HCT116 (cell line): ENCODE measurements at regions not wholly inside any gene's neighbourhood (a gene's known extent, or its start where the extent isn't known, plus 50 kb on each side); places are given as distances from the start of the nearest gene placed in this dataset.

Experiments
- ATAC-seq: fragments of 200-7000 bp; cut with Tn5 transposase; 2 replicates; pipeline ENCODE4 v1.9.1; 2020; ENCODE audit warnings: mild to moderate bottlenecking, moderate library complexity
- BruUV-seq: library from RNA; stranded (reverse); fragments of 400-500 nt; replicated peaks from 2 replicates; lab custom pipeline; 2021; lab: Mats Ljungman, UMichigan
- CTCF ChIA-PET: fragments of 300-600 bp; sonication (Branson Sonifier 250); formaldehyde crosslinking; loops from one replicate; lab custom pipeline; 2021; ENCODE audit warnings: antibody characterized with exemption; lab: Charles Lee
- POLR2A ChIA-PET: fragments of 300-600, 350-600 bp; sonication (Branson Sonifier 250); formaldehyde crosslinking; loops from one replicate; lab custom pipeline; 2021; ENCODE audit warnings: antibody characterized with exemption; lab: Charles Lee
- RAD21 ChIA-PET, 2 experiments: fragments of 300-600 bp; sonication (Branson Sonifier 250); formaldehyde crosslinking; loops; one replicate each; lab custom pipeline; 2023; ENCODE audit warnings: low total read pairs in 2 of 2; ENCODE audit not compliant: uncharacterized antibody in 2 of 2, unreplicated experiment in 2 of 2, low non-redundant PET in 1 of 2; lab: Charles Lee
- DNase-seq: peaks from one replicate; pipeline ENCODE4 v3.0.0-alpha.2; 2010; ENCODE audit warnings: low read depth, low spot score
- H2AFZ ChIP-seq: fragments of 200-600 bp; shearing (Covaris generic), sonication (generic); 2 replicates; pipeline ENCODE4 v1.6.1; 2017; ENCODE audit warnings: low read depth, mixed run types, mixed read lengths, antibody characterized with exemption, low read length; ENCODE audit not compliant: poor library complexity, severe bottlenecking
- H3K27ac ChIP-seq: 2 replicates; pipeline ENCODE4 v1.5.1; 2012; ENCODE audit warnings: low read depth, low read length
- H3K27me3 ChIP-seq: fragments of 200-600 bp; sonication (generic); 2 replicates; pipeline ENCODE4 v1.6.1; 2016; ENCODE audit warnings: mixed run types, low read length, mixed read lengths; ENCODE audit not compliant: insufficient read depth
- H3K36me3 ChIP-seq, 2 experiments: fragments of 200-500 bp in 1 of 2; fragments of 200-600 bp in 1 of 2; sonication (Bioruptor generic) in 1 of 2; sonication (generic) in 1 of 2; 2 replicates each; pipeline versions ENCODE4 v1.5.1 to v1.6.1; 2014 to 2016; ENCODE audit warnings: low read length in 2 of 2, inconsistent platforms in 1 of 2, mixed read lengths in 1 of 2, mixed run types in 1 of 2; ENCODE audit not compliant: insufficient read depth in 2 of 2, control insufficient read depth in 1 of 2
- H3K4me1 ChIP-seq, 2 experiments: fragments of 200-600 bp in 1 of 2; sonication (generic) in 1 of 2; 2 replicates each; pipeline versions ENCODE4 v1.5.1 to v1.6.1; 2012 to 2017; ENCODE audit warnings: low read length in 2 of 2, inconsistent platforms in 1 of 2, mild to moderate bottlenecking in 1 of 2, mixed read lengths in 1 of 2, mixed run types in 1 of 2, moderate library complexity in 1 of 2; ENCODE audit not compliant: insufficient read depth in 2 of 2, control insufficient read depth in 1 of 2
- H3K4me2 ChIP-seq: fragments of 200-600 bp; sonication (generic); 2 replicates; pipeline ENCODE4 v1.6.1; 2017; ENCODE audit warnings: mixed run types, low read length, mixed read lengths
- H3K4me3 ChIP-seq, 2 experiments: fragments of 200-600 bp in 1 of 2; sonication (generic) in 1 of 2; replicated peaks in 1 of 2; 2 replicates each; pipeline ENCODE4 v1.5.1; 2011 to 2016; ENCODE audit warnings: low read length in 2 of 2, control low read depth in 1 of 2, low read depth in 1 of 2, mild to moderate bottlenecking in 1 of 2, mixed read lengths in 1 of 2, mixed run types in 1 of 2
- H3K79me2 ChIP-seq: fragments of 200-600 bp; sonication (generic); 2 replicates; pipeline ENCODE4 v1.6.1; 2017; ENCODE audit warnings: mild to moderate bottlenecking, mixed run types, low read length, moderate library complexity, mixed read lengths; ENCODE audit not compliant: insufficient read depth
- H3K9ac ChIP-seq: fragments of 200-600 bp; sonication (generic); 2 replicates; pipeline ENCODE4 v1.6.1; 2016; ENCODE audit warnings: low read length, mixed read lengths
- H3K9me2 ChIP-seq: fragments of 200-600 bp; sonication (generic), shearing (Covaris generic); 2 replicates; pipeline ENCODE4 v1.6.1; 2017; ENCODE audit warnings: mixed run types, mild to moderate bottlenecking, moderate library complexity; ENCODE audit not compliant: insufficient read depth
- H3K9me3 ChIP-seq, 2 experiments: fragments of 200-500 bp in 1 of 2; fragments of 200-600 bp in 1 of 2; sonication (Bioruptor generic) in 1 of 2; sonication (generic) in 1 of 2; 2 replicates each; pipeline ENCODE4 v1.6.1; 2014 to 2017; ENCODE audit warnings: low read length in 2 of 2, mixed read lengths in 2 of 2, inconsistent platforms in 1 of 2, low read depth in 1 of 2, mild to moderate bottlenecking in 1 of 2, mixed run types in 1 of 2, moderate library complexity in 1 of 2; ENCODE audit not compliant: control insufficient read depth in 1 of 2, insufficient read depth in 1 of 2
- H4K20me1 ChIP-seq: fragments of 200-600 bp; sonication (generic), shearing (Covaris generic); 2 replicates; pipeline ENCODE4 v1.6.1; 2017; ENCODE audit warnings: mixed run types, mild to moderate bottlenecking, moderate library complexity; ENCODE audit not compliant: insufficient read depth
- CBX3 ChIP-seq: IDR thresholded peaks from 2 replicates; pipeline ENCODE4 v1.6.1; 2012; ENCODE audit warnings: low read depth
- CEBPB ChIP-seq: IDR thresholded peaks from 2 replicates; pipeline ENCODE4 v1.6.1; 2012; ENCODE audit warnings: low read depth
- CTCF ChIP-seq, 3 experiments: fragments of 200-600 bp in 1 of 3; sonication (generic) in 1 of 3; IDR thresholded peaks in 2 of 3; conservative IDR thresholded peaks in 1 of 3; 2 replicates each; pipeline ENCODE4 v1.5.1; 2012 to 2017; ENCODE audit warnings: low read depth in 2 of 3, low read length in 2 of 3, antibody characterized with exemption in 1 of 3, borderline replicate concordance in 1 of 3, control low read depth in 1 of 3, mild to moderate bottlenecking in 1 of 3, mixed read lengths in 1 of 3, mixed run types in 1 of 3, moderate library complexity in 1 of 3; ENCODE audit not compliant: insufficient read depth in 1 of 3
- EGR1 ChIP-seq: IDR thresholded peaks from 2 replicates; pipeline ENCODE4 v1.6.1; 2012; ENCODE audit warnings: low read depth
- ELF1 ChIP-seq: IDR thresholded peaks from 2 replicates; pipeline ENCODE4 v1.6.1; 2012; ENCODE audit warnings: low read depth, borderline replicate concordance
- FOSL1 ChIP-seq: IDR thresholded peaks from 2 replicates; pipeline ENCODE4 v1.6.1; 2012; ENCODE audit warnings: low read depth
- JUND ChIP-seq: IDR thresholded peaks from 2 replicates; pipeline ENCODE4 v1.6.1; 2012
- RAD21 ChIP-seq: IDR thresholded peaks from 2 replicates; pipeline ENCODE4 v1.6.1; 2012; ENCODE audit warnings: low read depth, mild to moderate bottlenecking
- REST ChIP-seq: IDR thresholded peaks from 2 replicates; pipeline ENCODE4 v1.6.1; 2012; ENCODE audit warnings: low read depth
- SIN3A ChIP-seq: IDR thresholded peaks from 2 replicates; pipeline ENCODE4 v1.6.1; 2012; ENCODE audit warnings: low read depth
- SP1 ChIP-seq: IDR thresholded peaks from 2 replicates; pipeline ENCODE4 v1.6.1; 2012; ENCODE audit warnings: low read depth
- SRF ChIP-seq: IDR thresholded peaks from 2 replicates; pipeline ENCODE4 v1.6.1; 2012; ENCODE audit warnings: low read depth
- TCF7L2 ChIP-seq: IDR thresholded peaks from 2 replicates; pipeline ENCODE4 v1.7.0; 2011; ENCODE audit warnings: borderline replicate concordance, inconsistent platforms; ENCODE audit not compliant: insufficient read depth, insufficient read length; ENCODE audit errors: extremely low read depth
- YY1 ChIP-seq: IDR thresholded peaks from 2 replicates; pipeline ENCODE4 v1.6.1; 2011; ENCODE audit warnings: low read length, low read depth, moderate library complexity, mild to moderate bottlenecking; ENCODE audit not compliant: insufficient replicate concordance; ENCODE audit errors: extremely low read depth
- ZBTB33 ChIP-seq: IDR thresholded peaks from 2 replicates; pipeline ENCODE4 v1.6.1; 2011; ENCODE audit warnings: mild to moderate bottlenecking, low read length, moderate library complexity; ENCODE audit not compliant: insufficient replicate concordance; ENCODE audit errors: extremely low read depth
- ZFX ChIP-seq: fragments of 450-650 bp; IDR thresholded peaks from 2 replicates; pipeline ENCODE4 v1.6.1; 2017
- intact Hi-C: fragments of 100-400 bp; cut with micrococcal nuclease; formaldehyde crosslinking; loops from 2 replicates; pipeline ENCODE4 v1.10.0; 2022

GRCh38 chr2:129459881-129460280 lies 519.6 kb upstream of the RAB6C start:
- no peak overlapping the region for H3K27ac ChIP-seq
- H3K9ac ChIP-seq: no peak overlapping the region
- H3K9me2 ChIP-seq: no peaks in the 10 kb centered on the region
- CTCF ChIA-PET: no interaction called here
- no peaks in the 10 kb centered on the region for H4K20me1 ChIP-seq
- H3K27me3 ChIP-seq: peaks cover 21% of the 10 kb centered on the region
- TF ChIP-seq CBX3 (no peak), YY1 (no peak), CTCF (IDR thresholded peaks at IDR 0.05 in 2 of 3, conservative IDR thresholded peaks at IDR 0.05 in 1 of 3; ENCODE audit: borderline replicate concordance in 1 of 3, insufficient read depth in 1 of 3, low read depth in 2 of 3, low read length in 2 of 3) (no peak), SRF (no peak), SIN3A (no peak), FOSL1 (no peak), ELF1 (no peak), ZBTB33 (no peak), JUND (no peak), SP1 (no peak), ZFX (no peak), TCF7L2 (no peak), RAD21 (no peak), REST (no peak), CEBPB (no peak), EGR1 (no peak)
- POLR2A ChIA-PET: no interaction called here
- H3K4me2 ChIP-seq: no peak overlapping the region
- no peak for ATAC-seq
- H3K36me3 ChIP-seq: no peaks in the 10 kb centered on the region
- no peaks in the 10 kb centered on the region for H3K79me2 ChIP-seq
- no peak overlapping the region for H3K4me3 ChIP-seq
- no peak for DNase-seq
- H3K9me3 ChIP-seq: no peaks in the 10 kb centered on the region
- no TSS peak for BruUV-seq
- no peak overlapping the region for H2AFZ ChIP-seq
- RAD21 ChIA-PET: no interaction called here
- intact Hi-C loops: no loop called here
- H3K4me1 ChIP-seq: no peaks in the 10 kb centered on the region
